GM19238 (cell line): ENCODE measurements at regions not wholly inside any gene's neighbourhood (a gene's known extent, or its start where the extent isn't known, plus 50 kb on each side); places are given as distances from the start of the nearest gene placed in this dataset.

Source experiments
- DNase-seq: peaks from one replicate; pipeline ENCODE4 v3.0.0; 2011; ENCODE audit warnings: low spot score; ENCODE audit not compliant: insufficient read length

- no peak for DNase-seq
Observed at GRCh38 chr16:51508490-51509212, 357.6 kb upstream of the SALL1 start.

DNA sequence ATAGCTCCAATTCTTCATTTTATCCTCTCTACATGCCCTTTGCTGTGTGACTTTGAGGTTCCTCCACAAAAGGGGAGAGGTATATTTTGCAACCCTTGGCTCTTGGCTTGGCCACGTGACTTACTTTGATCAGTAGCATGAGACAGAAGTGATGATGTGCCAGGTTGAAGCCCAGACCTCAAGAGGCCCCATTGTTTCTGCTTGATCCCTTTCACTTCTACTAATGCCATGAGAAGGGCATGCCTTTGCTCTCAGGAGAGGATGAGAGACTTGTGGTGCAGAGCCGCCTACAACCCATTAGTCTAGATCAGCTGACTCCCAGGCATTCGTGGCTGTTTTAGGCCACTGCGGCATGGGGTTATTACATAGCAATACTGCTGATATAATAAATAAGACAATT lies 356.2 kb upstream of the SALL1 start:
- DNase-seq, result no peak

DNA sequence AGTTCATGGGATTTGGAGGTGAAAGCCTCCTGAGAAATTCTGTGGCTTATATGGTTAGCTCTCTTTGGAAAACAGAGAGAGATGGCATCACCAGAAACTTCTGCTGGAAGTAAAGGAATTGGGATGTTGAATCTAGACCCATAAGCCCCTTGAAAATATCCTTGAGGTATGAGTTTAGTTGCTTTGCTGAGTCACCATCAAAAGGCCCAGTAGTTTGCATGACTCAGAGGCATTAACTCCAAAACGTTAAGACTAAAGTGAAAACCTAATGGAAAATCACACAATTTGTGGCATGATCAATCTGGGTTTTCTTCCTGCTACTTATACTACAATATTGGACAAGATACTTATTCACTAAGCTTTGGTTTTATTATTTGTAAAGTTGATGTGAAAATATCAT lies 349.2 kb upstream of the SALL1 start:
- DNase-seq, result no peak

DNA sequence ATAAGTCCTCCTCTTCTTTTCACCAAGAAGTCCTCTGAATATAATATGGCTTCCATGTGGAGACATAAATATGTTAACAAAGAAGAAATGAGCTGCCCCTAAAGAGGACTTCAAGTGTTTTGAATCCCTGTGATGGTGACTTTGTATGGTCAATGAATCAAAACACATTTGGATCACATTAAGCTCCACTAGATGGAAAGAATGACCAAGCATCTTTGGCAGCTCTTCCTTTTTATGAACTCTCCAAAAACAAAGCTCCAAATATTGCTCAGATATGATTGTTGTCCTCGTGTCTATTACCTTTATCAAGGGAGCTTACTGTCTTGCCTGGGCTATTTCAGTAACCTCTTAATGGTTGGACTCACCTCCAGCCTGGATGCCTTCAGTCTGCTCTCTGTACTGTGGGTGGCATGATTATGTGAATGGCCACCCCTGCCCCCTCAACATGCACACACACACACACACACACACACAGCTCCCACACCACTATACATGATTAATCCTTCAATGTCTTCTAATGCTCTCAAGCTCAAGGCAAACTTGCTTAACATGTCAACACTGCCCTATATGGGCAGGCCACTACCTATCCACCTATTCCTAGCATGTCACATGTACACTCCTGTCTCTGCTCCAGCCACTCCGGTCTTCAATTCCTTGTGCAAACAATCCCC lies 346.6 kb upstream of the SALL1 start:
- DNase-seq, result no peak

DNA sequence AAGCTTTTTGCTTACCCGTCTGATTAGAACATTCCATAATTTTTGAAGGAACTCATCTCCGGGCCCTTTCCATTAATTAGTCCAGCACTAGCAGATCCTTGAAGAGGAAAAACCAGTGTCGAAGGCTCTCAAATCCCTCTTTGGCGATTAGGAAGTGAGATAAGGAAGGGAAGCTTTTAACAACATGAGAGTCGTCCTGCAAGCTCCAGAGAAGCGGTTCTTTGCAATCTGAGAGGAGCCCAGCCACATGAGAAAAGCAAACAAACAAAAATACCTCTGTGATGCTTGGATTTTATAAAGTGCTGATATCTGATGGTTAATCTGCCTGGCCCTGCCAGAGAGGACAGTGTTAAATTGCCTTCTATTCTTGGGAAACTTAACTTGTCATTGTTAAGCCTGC lies 339.8 kb upstream of the SALL1 start:
- DNase-seq, result no peak

DNA sequence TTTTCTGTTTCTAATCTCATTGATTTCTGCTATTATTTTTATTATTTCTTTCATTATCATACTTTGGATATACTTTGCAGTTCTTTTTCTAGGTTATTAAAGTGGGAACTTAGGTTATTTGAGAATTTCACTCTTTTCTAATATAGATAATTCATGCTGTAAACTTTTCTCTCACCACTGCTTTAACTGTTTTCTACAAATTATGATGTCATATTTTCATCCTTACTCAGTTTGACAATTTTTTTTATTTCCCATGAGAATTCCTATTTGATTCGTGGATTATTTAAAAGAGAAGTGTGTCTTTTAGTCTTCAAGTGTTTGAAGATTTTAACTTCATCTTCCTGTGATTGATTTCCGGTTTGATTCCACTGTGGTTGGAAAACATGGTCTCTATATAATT lies 336.8 kb upstream of the SALL1 start:
- no peak for DNase-seq

- DNase-seq, result no peak
Observed at GRCh38 chr16:51474414-51475091, 323.5 kb upstream of the SALL1 start.

- DNase-seq, result no peak
Observed at GRCh38 chr16:51473091-51473490, 322.0 kb upstream of the SALL1 start.

DNA sequence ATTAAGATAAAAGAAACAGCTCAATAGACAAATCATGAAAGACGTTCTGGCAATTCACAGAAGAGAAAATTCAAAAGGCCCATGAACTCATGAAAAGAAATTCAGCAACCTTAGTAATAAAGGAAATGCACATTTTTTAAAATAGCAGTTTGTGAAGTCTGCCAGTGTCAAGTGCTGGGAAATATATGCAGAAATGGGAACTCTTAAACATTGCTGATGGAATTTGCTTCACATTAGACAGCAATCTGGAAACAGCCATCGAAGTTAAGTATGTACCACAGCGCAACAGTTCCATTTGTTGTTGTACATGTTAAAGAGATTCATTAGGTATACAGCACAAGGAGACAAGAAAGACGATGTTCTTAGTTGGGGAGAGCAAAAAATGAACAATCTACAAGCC lies 319.4 kb upstream of the SALL1 start:
- DNase-seq, result no peak

DNA sequence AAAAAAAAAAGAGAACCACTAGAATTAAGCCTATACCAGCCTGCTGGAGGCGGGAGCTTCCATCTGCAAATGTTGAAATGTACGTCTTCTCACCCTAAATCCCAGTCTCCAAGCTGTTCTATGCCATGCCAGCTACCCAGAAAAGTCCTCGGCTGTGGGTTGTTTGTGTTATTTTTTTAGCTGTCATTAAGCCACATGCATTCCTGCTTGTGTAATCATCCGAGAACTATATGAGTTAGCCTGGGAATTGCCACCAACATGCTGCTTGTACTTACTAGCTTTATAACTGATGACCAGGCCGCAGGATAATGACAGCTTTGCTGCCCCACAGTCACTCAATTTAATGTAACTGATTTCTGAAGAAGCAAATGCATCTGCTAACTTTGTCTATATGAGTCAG lies 313.9 kb upstream of the SALL1 start:
- no peak for DNase-seq

GRCh38 chr16:51461255-51461654 lies 310.2 kb upstream of the SALL1 start:
- no peak for DNase-seq

DNA sequence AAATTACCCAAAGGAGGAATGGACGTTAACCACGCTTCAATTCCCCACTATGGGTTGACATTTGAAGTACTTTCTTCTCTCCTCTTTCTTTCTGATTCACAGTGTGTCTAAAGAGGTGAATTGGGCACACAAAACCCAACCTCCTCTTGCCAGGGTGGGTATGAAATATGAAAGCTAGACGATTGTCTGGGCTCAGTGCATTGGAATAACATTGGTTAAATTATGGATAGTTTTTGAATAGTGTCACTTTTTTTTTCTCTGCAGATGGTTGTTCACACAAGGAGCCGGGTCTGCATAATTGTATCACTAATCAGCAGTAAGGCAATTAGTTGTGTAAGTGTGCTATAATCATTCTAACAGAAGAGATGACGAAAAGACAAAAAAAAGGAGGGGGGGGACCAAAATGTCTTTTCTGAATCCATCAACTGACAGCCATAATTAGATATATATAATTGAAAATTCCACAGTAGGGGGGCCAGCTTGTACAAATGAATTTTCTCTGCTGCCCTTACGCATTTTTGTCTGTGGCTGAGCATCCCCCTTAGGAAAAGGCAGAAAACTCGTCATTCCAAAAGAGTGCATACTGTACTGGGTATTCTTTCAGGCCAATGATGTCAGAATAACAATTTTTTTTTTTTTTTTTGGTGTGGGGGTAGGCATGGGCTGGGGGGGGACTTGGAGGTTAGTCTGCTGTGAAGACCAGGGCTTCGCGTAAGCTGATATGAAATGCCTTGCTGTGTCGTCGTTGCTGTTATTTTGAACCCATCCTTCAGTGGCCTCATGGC lies 307.5 kb upstream of the SALL1 start:
- DNase-seq, result no peak

- no peak for DNase-seq
Observed at GRCh38 chr16:51457775-51458174, 306.7 kb upstream of the SALL1 start.

DNA sequence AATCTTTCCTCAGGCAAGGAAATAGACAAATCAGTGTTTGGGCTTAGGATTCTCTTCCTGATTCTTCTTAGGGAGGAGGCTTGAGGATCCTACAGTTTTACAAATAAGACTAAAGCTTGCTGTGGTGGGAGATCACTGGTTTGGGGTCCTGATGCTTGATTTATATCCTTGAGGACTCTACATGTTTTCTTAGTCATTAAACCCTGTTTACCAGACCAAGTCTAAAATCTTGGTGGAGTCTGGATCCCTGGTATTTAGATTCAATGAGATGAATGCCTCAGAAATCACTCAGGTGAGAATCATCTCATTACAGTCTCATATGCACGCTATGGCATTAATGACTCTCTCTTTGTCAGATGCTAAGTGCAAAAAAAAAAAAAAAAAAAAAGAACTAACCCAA lies 304.3 kb upstream of the SALL1 start:
- no peak for DNase-seq

DNA sequence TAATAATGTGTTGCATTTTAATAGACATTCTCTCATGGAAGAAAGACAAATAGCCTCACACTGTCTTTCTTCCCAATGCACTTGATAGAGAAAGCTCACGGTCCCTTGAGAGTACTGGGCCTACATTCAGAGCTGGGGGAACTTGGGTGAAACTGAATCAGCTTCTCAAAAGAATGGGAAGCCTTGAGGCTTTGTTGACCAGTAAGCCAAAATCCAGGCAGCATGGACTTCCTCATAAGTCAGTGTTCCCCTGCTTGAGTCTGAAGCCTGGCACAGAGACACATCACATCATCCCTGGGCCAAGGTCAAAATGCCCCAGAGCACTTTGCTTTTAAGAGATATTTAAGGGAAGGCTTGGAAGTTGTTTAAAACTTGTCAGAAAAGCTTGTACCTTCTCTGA lies 302.2 kb upstream of the SALL1 start:
- no peak for DNase-seq

GRCh38 chr16:51450909-51451308 lies 299.8 kb upstream of the SALL1 start:
- no peak for DNase-seq

- no peak for DNase-seq
Observed at GRCh38 chr16:51450376-51450775, 299.3 kb upstream of the SALL1 start.

DNA sequence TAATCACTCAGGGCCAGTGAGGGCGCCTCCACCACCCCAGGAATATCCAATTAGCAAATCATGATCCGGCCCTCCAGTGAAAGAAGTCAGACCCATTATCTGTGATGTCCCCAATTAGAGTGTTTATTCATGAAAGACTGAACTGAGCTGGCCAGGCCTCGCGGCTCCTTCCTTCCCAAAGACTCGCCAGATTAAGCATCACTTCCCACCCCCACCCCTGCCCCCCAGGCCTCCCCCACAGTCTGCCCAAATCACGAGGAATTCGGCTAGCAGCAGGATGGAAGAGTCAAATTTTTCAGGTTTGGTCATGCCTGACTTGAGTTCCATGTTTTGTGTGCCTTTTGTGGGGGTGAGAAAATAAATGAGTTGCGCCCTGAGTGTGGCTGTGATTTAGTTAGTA lies 298.4 kb upstream of the SALL1 start:
- DNase-seq, result no peak

DNA sequence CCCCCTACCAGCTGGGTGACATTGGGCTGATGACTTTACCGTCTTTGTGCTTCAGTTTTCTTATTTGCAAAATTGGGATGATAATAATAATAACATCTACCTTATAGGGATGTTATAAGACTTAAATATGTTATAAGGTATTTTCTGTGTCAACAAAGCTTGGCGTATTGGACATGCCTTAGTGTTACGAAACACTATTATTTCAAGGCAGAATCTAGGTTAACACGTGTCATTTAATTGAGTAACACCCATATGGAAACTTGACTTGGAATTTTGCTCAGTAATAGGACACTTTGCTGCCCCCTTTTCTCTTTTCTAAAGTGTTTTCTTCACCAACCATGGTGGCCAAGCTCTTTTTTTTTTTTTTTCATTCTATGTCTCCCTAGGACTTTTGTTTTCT lies 294.2 kb upstream of the SALL1 start:
- DNase-seq, result no peak

GRCh38 chr16:51443934-51444333 lies 292.9 kb upstream of the SALL1 start:
- no peak for DNase-seq

- DNase-seq, result no peak
Observed at GRCh38 chr16:51442141-51442870, 291.2 kb upstream of the SALL1 start.
